OCI-LY7 (cell line): ENCODE measurements at regions not wholly inside any gene's neighbourhood (a gene's known extent, or its start where the extent isn't known, plus 50 kb on each side); places are given as distances from the start of the nearest gene placed in this dataset.

Experiments used
- EZH2phosphoT487 ChIP-seq: fragments of 200-600 bp; sonication (generic); IDR thresholded peaks from 2 replicates; pipeline ENCODE4 v1.6.1; 2018; ENCODE audit warnings: low read depth, borderline replicate concordance, mild to moderate bottlenecking, mixed run types, antibody characterized with exemption, low read length, moderate library complexity, mixed read lengths
- TF ChIP-seq, protein P1 (sequence below): fragments of 200-600 bp; sonication (generic); conservative IDR thresholded peaks from 2 replicates; pipeline ENCODE4 v1.5.1; 2014; ENCODE audit warnings: mild to moderate bottlenecking, antibody characterized with exemption, low read length, moderate library complexity, mixed read lengths

DNA sequence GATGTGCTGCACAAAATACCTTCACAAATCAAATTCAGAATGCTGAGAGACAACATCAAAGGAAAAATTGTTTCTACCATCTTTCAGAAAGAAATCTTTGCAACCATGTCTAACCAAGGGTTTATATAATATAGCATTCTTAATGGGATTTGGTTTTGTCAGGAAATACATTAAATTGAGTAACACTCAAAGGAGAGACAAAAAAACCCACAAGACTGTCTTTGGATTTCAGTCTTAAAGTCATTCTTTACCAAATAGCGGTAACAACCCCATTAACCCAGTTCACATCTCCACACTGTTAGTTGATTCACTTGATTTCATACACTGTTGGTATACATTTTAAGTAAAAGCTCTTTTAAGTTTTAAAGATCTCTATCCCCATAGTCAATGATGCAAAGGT is 145.7 kb upstream of the EDNRA start:
- TF ChIP-seq, protein P1, sequence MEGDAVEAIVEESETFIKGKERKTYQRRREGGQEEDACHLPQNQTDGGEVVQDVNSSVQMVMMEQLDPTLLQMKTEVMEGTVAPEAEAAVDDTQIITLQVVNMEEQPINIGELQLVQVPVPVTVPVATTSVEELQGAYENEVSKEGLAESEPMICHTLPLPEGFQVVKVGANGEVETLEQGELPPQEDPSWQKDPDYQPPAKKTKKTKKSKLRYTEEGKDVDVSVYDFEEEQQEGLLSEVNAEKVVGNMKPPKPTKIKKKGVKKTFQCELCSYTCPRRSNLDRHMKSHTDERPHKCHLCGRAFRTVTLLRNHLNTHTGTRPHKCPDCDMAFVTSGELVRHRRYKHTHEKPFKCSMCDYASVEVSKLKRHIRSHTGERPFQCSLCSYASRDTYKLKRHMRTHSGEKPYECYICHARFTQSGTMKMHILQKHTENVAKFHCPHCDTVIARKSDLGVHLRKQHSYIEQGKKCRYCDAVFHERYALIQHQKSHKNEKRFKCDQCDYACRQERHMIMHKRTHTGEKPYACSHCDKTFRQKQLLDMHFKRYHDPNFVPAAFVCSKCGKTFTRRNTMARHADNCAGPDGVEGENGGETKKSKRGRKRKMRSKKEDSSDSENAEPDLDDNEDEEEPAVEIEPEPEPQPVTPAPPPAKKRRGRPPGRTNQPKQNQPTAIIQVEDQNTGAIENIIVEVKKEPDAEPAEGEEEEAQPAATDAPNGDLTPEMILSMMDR = no peak
- no peak for TF ChIP-seq EZH2phosphoT487
